OCI-LY7 (cell line): ENCODE measurements at regions not wholly inside any gene's neighbourhood (a gene's known extent, or its start where the extent isn't known, plus 50 kb on each side); places are given as distances from the start of the nearest gene placed in this dataset.

ENCODE experiments used
- BruUV-seq: library from RNA; stranded (reverse); fragments of 400-500 nt; replicated peaks from 2 replicates; lab custom pipeline; 2021; lab: Mats Ljungman, UMichigan
- CTCF ChIA-PET: fragments of 300-600 bp; sonication (Branson Sonifier 250); formaldehyde crosslinking; loops from one replicate; lab custom pipeline; 2022; ENCODE audit warnings: antibody characterized with exemption; ENCODE audit not compliant: unreplicated experiment; lab: Charles Lee
- POLR2A ChIA-PET: fragments of 300-600 bp; sonication (Branson Sonifier 250); formaldehyde crosslinking; loops from one replicate; lab custom pipeline; 2022; ENCODE audit warnings: antibody characterized with exemption; lab: Charles Lee
- DNase-seq: peaks from one replicate; pipeline ENCODE4 v3.0.0-alpha.2; 2015; ENCODE audit warnings: low spot score
- H2AFZ ChIP-seq: fragments of 200-600 bp; sonication (generic), shearing (Covaris generic); 2 replicates; pipeline ENCODE4 v1.6.1; 2014; ENCODE audit warnings: mild to moderate bottlenecking, antibody characterized with exemption, low read length, moderate library complexity
- H3K27ac ChIP-seq: fragments of 200-600 bp; sonication (generic); 2 replicates; pipeline ENCODE4 v1.5.1; 2014; ENCODE audit warnings: mixed run types, low read depth, mild to moderate bottlenecking, moderate library complexity, low read length, inconsistent platforms; ENCODE audit not compliant: poor library complexity, severe bottlenecking
- H3K36me3 ChIP-seq: fragments of 200-600 bp; sonication (generic); 2 replicates; pipeline ENCODE4 v1.6.1; 2014; ENCODE audit warnings: mild to moderate bottlenecking, antibody characterized with exemption, low read length, moderate library complexity, mixed read lengths; ENCODE audit not compliant: insufficient read depth
- H3K4me1 ChIP-seq: fragments of 200-600 bp; sonication (generic); 2 replicates; pipeline ENCODE4 v1.5.1; 2014; ENCODE audit warnings: mild to moderate bottlenecking, low read length; ENCODE audit not compliant: insufficient read depth, poor library complexity, severe bottlenecking
- H3K4me2 ChIP-seq: fragments of 200-600 bp; sonication (generic); 2 replicates; pipeline ENCODE4 v1.6.1; 2014; ENCODE audit warnings: mild to moderate bottlenecking, low read length
- H3K4me3 ChIP-seq: fragments of 200-600 bp; sonication (generic); 2 replicates; pipeline ENCODE4 v1.5.1; 2014; ENCODE audit warnings: mild to moderate bottlenecking, low read depth, low read length; ENCODE audit not compliant: poor library complexity, severe bottlenecking
- H3K79me2 ChIP-seq: fragments of 200-600 bp; sonication (generic); 2 replicates; pipeline ENCODE4 v1.6.1; 2016; ENCODE audit warnings: low read depth, mild to moderate bottlenecking, low read length, moderate library complexity, mixed read lengths; ENCODE audit not compliant: insufficient read depth
- H3K9me2 ChIP-seq: fragments of 200-600 bp; sonication (generic); 2 replicates; pipeline ENCODE4 v1.6.1; 2016; ENCODE audit warnings: mild to moderate bottlenecking, low read length, mixed read lengths; ENCODE audit not compliant: insufficient read depth
- H3K9me3 ChIP-seq: fragments of 200-600 bp; sonication (generic); 2 replicates; pipeline ENCODE4 v1.6.1; 2014; ENCODE audit warnings: mild to moderate bottlenecking, mixed run types, low read length, mixed read lengths
- H4K20me1 ChIP-seq: fragments of 200-600 bp; sonication (generic); 2 replicates; pipeline ENCODE4 v1.6.1; 2014; ENCODE audit warnings: mild to moderate bottlenecking, antibody characterized with exemption, low read length, moderate library complexity, mixed read lengths; ENCODE audit not compliant: insufficient read depth
- CTCF ChIP-seq: fragments of 200-600 bp; sonication (generic); conservative IDR thresholded peaks from 2 replicates; pipeline ENCODE4 v1.5.1; 2014; ENCODE audit warnings: mild to moderate bottlenecking, antibody characterized with exemption, low read length, moderate library complexity, mixed read lengths
- EZH2phosphoT487 ChIP-seq: fragments of 200-600 bp; sonication (generic); IDR thresholded peaks from 2 replicates; pipeline ENCODE4 v1.6.1; 2018; ENCODE audit warnings: low read depth, borderline replicate concordance, mild to moderate bottlenecking, mixed run types, antibody characterized with exemption, low read length, moderate library complexity, mixed read lengths
- intact Hi-C: fragments of 100-400 bp; cut with micrococcal nuclease; formaldehyde crosslinking; loops from one replicate; pipeline ENCODE4 v1.10.0; 2022; ENCODE audit not compliant: unreplicated experiment

- Histone ChIP-seq H2AFZ (no peak overlapping the region), H3K79me2 (no peaks in the 10 kb centered on the region), H3K36me3 (no peaks in the 10 kb centered on the region), H3K9me2 (no peaks in the 10 kb centered on the region), H3K4me1 (no peaks in the 10 kb centered on the region), H4K20me1 (no peaks in the 10 kb centered on the region), H3K4me2 (no peak overlapping the region), H3K4me3 (no peak overlapping the region), H3K27ac (no peak overlapping the region), H3K9me3 (no peaks in the 10 kb centered on the region)
- no TSS peak for BruUV-seq
- ChIA-PET CTCF (no interaction called here), POLR2A (interaction anchor here (0.8 kb wide), 1 partner anchor 27 kb away, joined by 3 read pairs; no protein-coding TSS in a partner anchor)
- intact Hi-C loops: no loop called here
- TF ChIP-seq CTCF (no peak), EZH2phosphoT487 (no peak)
- DNase-seq: no peak
Measured at GRCh38 chr17:69948406-69948805, 126.6 kb upstream of the KCNJ16 start.

- TF ChIP-seq EZH2phosphoT487: no peak
- TF ChIP-seq CTCF: no peak
- Histone ChIP-seq H3K79me2 (no peaks in the 10 kb centered on the region), H3K4me3 (no peak overlapping the region), H2AFZ (no peak overlapping the region), H3K4me1 (no peaks in the 10 kb centered on the region), H3K9me3 (no peaks in the 10 kb centered on the region), H3K27ac (no peak overlapping the region), H4K20me1 (no peaks in the 10 kb centered on the region), H3K9me2 (no peaks in the 10 kb centered on the region), H3K4me2 (no peak overlapping the region), H3K36me3 (no peaks in the 10 kb centered on the region)
- intact Hi-C loops: no loop called here
- CTCF ChIA-PET: no interaction called here
- no TSS peak for BruUV-seq
- POLR2A ChIA-PET: interaction anchor here (0.5 to 0.9 kb wide), 4 partner anchors 12 to 889 kb away, joined by 3 read pairs; partner anchors contain the start of gene ABCA9
- DNase-seq: no peak
Measured at GRCh38 chr17:69949496-69949895, 125.5 kb upstream of the KCNJ16 start.

- Histone ChIP-seq H3K79me2 (no peaks in the 10 kb centered on the region), H3K36me3 (no peaks in the 10 kb centered on the region), H4K20me1 (no peaks in the 10 kb centered on the region), H3K4me3 (no peak overlapping the region), H3K27ac (no peak overlapping the region), H3K9me3 (no peaks in the 10 kb centered on the region), H2AFZ (no peak overlapping the region), H3K4me2 (no peak overlapping the region), H3K9me2 (no peaks in the 10 kb centered on the region), H3K4me1 (no peaks in the 10 kb centered on the region)
- BruUV-seq: no TSS peak
- TF ChIP-seq CTCF (no peak), EZH2phosphoT487 (no peak)
- POLR2A ChIA-PET: interaction anchor here (0.9 to 1.1 kb wide), 2 partner anchors 72 to 368 kb away, joined by 3 read pairs; no protein-coding TSS in a partner anchor
- CTCF ChIA-PET: interaction anchor here (0.7 kb wide), 1 partner anchor 14 kb away, joined by 3 read pairs; no protein-coding TSS in a partner anchor
- intact Hi-C loops: loop anchor here (10.0 kb wide), 1 partner anchor 385 kb away; no protein-coding TSS in a partner anchor
- DNase-seq: no peak
Measured at GRCh38 chr17:69949973-69950695, 124.9 kb upstream of the KCNJ16 start.
